GM18858 (cell line): ENCODE measurements at regions not wholly inside any gene's neighbourhood (a gene's known extent, or its start where the extent isn't known, plus 50 kb on each side); places are given as distances from the start of the nearest gene placed in this dataset.
A peak's percentile ranks its signal among the peaks of the same experiment; 100 is the strongest.
"Not testable (repeated sequence)": the region's sequence is repeated elsewhere in the genome, so short reads cannot be mapped to it uniquely, and the experiment has no call there.

Experiments
- ATAC-seq: cut with Tn5 transposase; IDR thresholded peaks from one replicate; pipeline ENCODE4 v1.9.1; 2021; ENCODE audit not compliant: unreplicated experiment

GRCh38 chr5:52010454-52010853 is 627.2 kb downstream of the ISL1 start:
- ATAC-seq = no peak

- no peak for ATAC-seq
These were observed 630.3 kb downstream of the ISL1 start for GRCh38 chr5:52013523-52013922.

- ATAC-seq = no peak
These were observed 632.5 kb downstream of the ISL1 start for GRCh38 chr5:52015760-52016159.

- no peak for ATAC-seq
These were observed 634.3 kb downstream of the ISL1 start for GRCh38 chr5:52017567-52017966.

GRCh38 chr5:52024359-52024758 is 641.1 kb downstream of the ISL1 start:
- no peak for ATAC-seq

- ATAC-seq = not testable (repeated sequence)
These were observed 646.6 kb downstream of the ISL1 start for GRCh38 chr5:52029836-52030235.

GRCh38 chr5:52041842-52042241 is 658.6 kb downstream of the ISL1 start:
- no peak for ATAC-seq

GRCh38 chr5:52043137-52043536 is 659.9 kb downstream of the ISL1 start:
- ATAC-seq = no peak

- no peak for ATAC-seq
These were observed 660.3 kb downstream of the ISL1 start for GRCh38 chr5:52043543-52043942.

- no peak for ATAC-seq
These were observed 668.5 kb downstream of the ISL1 start for GRCh38 chr5:52051759-52052158.

GRCh38 chr5:52063186-52063585 is 679.9 kb downstream of the ISL1 start:
- no peak for ATAC-seq

- ATAC-seq = peak; percentile 68
These were observed 681.9 kb downstream of the ISL1 start for GRCh38 chr5:52065182-52065581.

GRCh38 chr5:52069997-52070396 is 686.7 kb downstream of the ISL1 start:
- no peak for ATAC-seq

GRCh38 chr5:52073993-52074689 is 690.9 kb downstream of the ISL1 start:
- no peak for ATAC-seq

- no peak for ATAC-seq
These were observed 694.9 kb downstream of the ISL1 start for GRCh38 chr5:52077941-52078815.

- ATAC-seq = not testable (repeated sequence)
These were observed 685.4 kb upstream of the ITGA1 start for GRCh38 chr5:52102311-52102710.

- ATAC-seq = no peak
These were observed 680.4 kb upstream of the ITGA1 start for GRCh38 chr5:52107210-52107905.

- no peak for ATAC-seq
These were observed 667.9 kb upstream of the ITGA1 start for GRCh38 chr5:52119768-52120167.

GRCh38 chr5:52132053-52132452 is 655.7 kb upstream of the ITGA1 start:
- no peak for ATAC-seq

GRCh38 chr5:52134013-52134650 is 653.6 kb upstream of the ITGA1 start:
- ATAC-seq = no peak
